CD8-positive, alpha-beta memory T cell (primary cell): ENCODE measurements at regions not wholly inside any gene's neighbourhood (a gene's known extent, or its start where the extent isn't known, plus 50 kb on each side); places are given as distances from the start of the nearest gene placed in this dataset.

Experiments
- CTCF ChIA-PET: fragments of 350-600 bp; sonication (Branson Sonifier 250); formaldehyde crosslinking; loops from one replicate; lab custom pipeline; 2021; ENCODE audit warnings: antibody characterized with exemption; lab: Charles Lee
- POLR2A ChIA-PET: fragments of 350-600 bp; sonication (Branson Sonifier 250); formaldehyde crosslinking; loops from one replicate; lab custom pipeline; 2021; ENCODE audit warnings: antibody characterized with exemption; lab: Charles Lee
- DNase-seq, 5 donors: peaks; one replicate each; pipeline versions ENCODE4 v3.0.0 to v3.0.0-alpha.2; 2020 to 2022; ENCODE audit warnings: mixed read lengths in 1 of 5
- H3K27ac ChIP-seq: one replicate; pipeline ENCODE4 v1.7.0; 2013; ENCODE audit warnings: low read depth, mild to moderate bottlenecking, low read length, moderate library complexity
- H3K27me3 ChIP-seq: 2 replicates; pipeline ENCODE4 v1.7.0; 2013; ENCODE audit warnings: low read length, mild to moderate bottlenecking; ENCODE audit not compliant: insufficient read depth, poor library complexity, severe bottlenecking
- H3K36me3 ChIP-seq: 2 replicates; pipeline ENCODE4 v1.7.0; 2013; ENCODE audit warnings: mild to moderate bottlenecking, low read length, moderate library complexity; ENCODE audit not compliant: insufficient read depth
- H3K4me1 ChIP-seq: 2 replicates; pipeline ENCODE4 v1.7.0; 2013; ENCODE audit warnings: mild to moderate bottlenecking, low read length, moderate library complexity; ENCODE audit not compliant: insufficient read depth
- H3K4me3 ChIP-seq: 2 replicates; pipeline ENCODE4 v1.7.0; 2013; ENCODE audit warnings: mild to moderate bottlenecking, low read length
- H3K9me3 ChIP-seq: 2 replicates; pipeline ENCODE4 v1.7.0; 2013; ENCODE audit warnings: mild to moderate bottlenecking, low read length
- H3K27ac Mint-ChIP-seq, 8 donors: one replicate each; pipeline ENCODE4 v1.8.0; 2020 to 2021; ENCODE audit warnings: mixed read lengths in 8 of 8, mild to moderate bottlenecking in 6 of 8, inconsistent platforms in 3 of 8, moderate library complexity in 3 of 8
- H3K27me3 Mint-ChIP-seq, 2 donors: one replicate each; pipeline ENCODE4 v1.8.0; 2020 to 2021; ENCODE audit warnings: mixed read lengths in 2 of 2, mild to moderate bottlenecking in 1 of 2, moderate library complexity in 1 of 2
- H3K36me3 Mint-ChIP-seq, 3 donors: one replicate each; pipeline ENCODE4 v1.8.0; 2020 to 2021; ENCODE audit warnings: mixed read lengths in 3 of 3, inconsistent platforms in 1 of 3, mild to moderate bottlenecking in 1 of 3
- H3K4me1 Mint-ChIP-seq, 3 donors: one replicate each; pipeline ENCODE4 v1.8.0; 2020 to 2021; ENCODE audit warnings: mixed read lengths in 3 of 3, inconsistent platforms in 1 of 3, mild to moderate bottlenecking in 1 of 3
- H3K4me3 Mint-ChIP-seq, 7 donors: one replicate each; pipeline ENCODE4 v1.8.0; 2020 to 2021; ENCODE audit warnings: mixed read lengths in 7 of 7, mild to moderate bottlenecking in 6 of 7, moderate library complexity in 4 of 7, inconsistent platforms in 2 of 7
- H3K9me3 Mint-ChIP-seq, 5 donors: one replicate each; pipeline ENCODE4 v1.8.0; 2020 to 2022; ENCODE audit warnings: mixed read lengths in 5 of 5, mild to moderate bottlenecking in 3 of 5, moderate library complexity in 2 of 5, inconsistent platforms in 1 of 5

DNA sequence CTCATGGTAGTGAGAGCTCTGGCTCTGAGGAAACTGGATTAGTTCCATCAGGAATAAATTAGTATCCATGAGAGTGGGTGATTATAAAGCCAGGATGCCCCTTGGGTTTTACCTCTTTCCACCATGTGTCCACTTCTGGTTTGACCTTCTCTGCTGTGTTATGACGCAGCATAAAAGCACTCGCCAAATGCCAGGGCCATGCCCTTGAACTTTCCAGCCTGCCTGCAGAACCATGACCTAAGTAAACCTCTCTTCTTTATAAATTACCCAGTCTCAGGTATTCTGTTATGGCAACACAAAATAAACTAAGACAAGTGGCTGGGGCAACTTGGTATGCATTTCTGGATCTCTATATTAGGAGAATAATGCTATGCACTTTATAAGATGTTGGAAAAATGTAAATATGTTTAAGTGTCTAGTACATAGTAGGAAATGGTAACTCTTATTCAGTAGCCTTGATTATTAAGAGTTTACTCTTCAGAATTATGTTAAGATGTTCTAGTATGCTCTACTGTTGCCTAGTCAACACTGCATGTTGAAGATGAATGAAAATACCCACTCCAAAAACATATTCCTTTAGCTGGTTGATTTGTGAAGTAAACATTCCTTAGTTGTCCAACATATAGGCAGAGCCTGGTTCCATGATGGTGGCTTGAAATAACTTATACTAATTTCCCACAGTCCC is 455.6 kb upstream of the TMPO start:
- no peak overlapping the region for H3K4me3 ChIP-seq
- Mint-ChIP-seq H3K4me1 (no peaks in the 10 kb centered on the region), H3K27ac (no peak overlapping the region), H3K36me3 (no peaks in the 10 kb centered on the region), H3K27me3 (peaks cover 0 to 4% of the 10 kb centered on the region in 2 donors), H3K9me3 (peaks cover 0 to 5% (median 0%) of the 10 kb centered on the region in 5 donors), H3K4me3 (no peak overlapping the region)
- ChIA-PET POLR2A (no interaction called here), CTCF (no interaction called here)
- DNase-seq = no peak
- no peaks in the 10 kb centered on the region for H3K9me3 ChIP-seq
- no peaks in the 10 kb centered on the region for H3K27me3 ChIP-seq
- H3K27ac ChIP-seq = no peak overlapping the region
- H3K4me1 ChIP-seq = no peaks in the 10 kb centered on the region
- H3K36me3 ChIP-seq = no peaks in the 10 kb centered on the region

DNA sequence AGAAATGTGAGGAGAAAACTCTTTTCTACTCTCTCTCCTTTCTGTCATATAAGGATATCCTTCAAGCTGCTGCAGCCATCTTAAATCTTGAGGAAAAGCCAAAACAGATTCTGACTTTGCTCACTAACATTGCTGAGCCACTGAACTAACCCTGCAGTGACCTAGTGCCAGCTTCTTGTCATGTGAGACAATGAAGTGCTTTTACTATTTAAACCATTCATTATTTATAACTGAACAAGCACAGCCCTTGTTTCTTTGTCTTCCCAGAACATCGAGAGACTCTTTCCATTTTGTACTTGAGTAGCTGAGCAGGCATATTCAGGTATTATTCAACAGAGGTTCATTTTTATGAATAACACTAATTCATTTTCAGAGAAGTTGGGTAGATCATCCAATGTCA is 455.0 kb upstream of the TMPO start:
- Mint-ChIP-seq H3K4me1 (no peaks in the 10 kb centered on the region), H3K36me3 (no peaks in the 10 kb centered on the region), H3K27me3 (peaks cover 0 to 4% of the 10 kb centered on the region in 2 donors), H3K27ac (no peak overlapping the region), H3K9me3 (peaks cover 0 to 4% (median 0%) of the 10 kb centered on the region in 5 donors), H3K4me3 (no peak overlapping the region)
- Histone ChIP-seq H3K36me3 (no peaks in the 10 kb centered on the region), H3K9me3 (no peaks in the 10 kb centered on the region), H3K27me3 (no peaks in the 10 kb centered on the region), H3K27ac (no peak overlapping the region), H3K4me3 (no peak overlapping the region), H3K4me1 (no peaks in the 10 kb centered on the region)
- ChIA-PET POLR2A (no interaction called here), CTCF (no interaction called here)
- no peak for DNase-seq

DNA sequence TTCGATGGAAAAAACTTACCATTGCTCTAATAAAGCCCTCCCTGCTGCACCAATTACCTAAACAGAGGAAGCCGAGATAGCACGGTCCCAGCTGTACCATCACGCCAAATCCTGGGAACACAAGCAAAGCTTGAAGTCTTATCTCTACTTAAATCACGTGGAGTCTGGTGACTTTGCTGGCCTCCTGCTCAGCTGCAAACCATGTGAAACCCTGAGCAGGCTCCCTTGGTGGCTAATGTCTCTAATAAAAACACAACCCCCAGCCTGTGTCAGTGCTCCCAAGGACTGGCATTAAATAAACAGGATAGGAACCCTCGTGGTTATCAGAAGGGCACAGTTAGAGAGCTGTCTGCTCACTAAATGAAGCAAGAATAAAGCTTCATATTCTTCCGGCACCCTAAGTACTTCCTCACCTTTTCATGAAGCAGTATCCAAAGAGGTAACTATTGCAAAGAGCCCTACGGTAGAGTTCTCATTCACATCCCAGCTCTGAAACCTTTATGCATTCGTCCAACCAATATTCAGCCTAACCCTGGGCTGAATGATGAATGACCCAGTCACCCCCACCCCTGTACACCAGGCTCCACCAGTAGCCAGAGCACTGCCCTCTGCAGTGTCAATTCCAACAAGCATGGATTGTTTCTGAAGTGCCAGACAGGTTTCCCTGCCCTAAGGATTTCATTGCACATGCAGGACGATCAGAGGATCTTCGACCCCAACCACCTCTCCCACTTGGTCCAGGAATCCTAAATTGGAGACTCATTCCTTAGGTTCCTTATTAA is 452.7 kb upstream of the TMPO start:
- H3K36me3 Mint-ChIP-seq = no peaks in the 10 kb centered on the region
- peaks cover 0 to 4% (median 0%) of the 10 kb centered on the region in 5 donors for H3K9me3 Mint-ChIP-seq
- H3K27ac Mint-ChIP-seq = no peak overlapping the region
- no peak overlapping the region for H3K4me3 ChIP-seq
- no peaks in the 10 kb centered on the region for H3K9me3 ChIP-seq
- no peaks in the 10 kb centered on the region for H3K36me3 ChIP-seq
- peaks cover 0 to 4% of the 10 kb centered on the region in 2 donors for H3K27me3 Mint-ChIP-seq
- no peak overlapping the region for H3K4me3 Mint-ChIP-seq
- no peak for DNase-seq
- no peaks in the 10 kb centered on the region for H3K27me3 ChIP-seq
- H3K27ac ChIP-seq = no peak overlapping the region
- H3K4me1 ChIP-seq = no peaks in the 10 kb centered on the region
- POLR2A ChIA-PET = no interaction called here
- H3K4me1 Mint-ChIP-seq = no peaks in the 10 kb centered on the region
- CTCF ChIA-PET = no interaction called here

DNA sequence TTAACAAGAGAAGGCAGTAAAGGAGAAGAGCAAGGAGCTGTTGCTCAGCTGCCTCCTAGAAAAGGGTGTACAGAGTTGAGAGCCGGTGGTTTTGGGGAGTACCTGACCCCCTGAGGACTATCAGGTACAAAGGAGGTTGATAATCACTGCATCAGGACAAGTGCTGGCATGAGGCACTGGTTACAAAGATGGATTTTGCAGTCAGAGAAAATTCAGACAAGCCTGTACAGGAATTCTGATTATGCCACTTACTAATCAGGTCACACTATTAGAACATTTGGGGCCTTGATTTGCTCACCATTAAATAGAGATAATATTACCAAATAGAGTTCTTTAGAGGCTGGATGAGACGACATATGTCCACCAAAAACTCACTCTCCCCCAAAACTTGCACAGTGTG is 450.9 kb upstream of the TMPO start:
- H3K4me3 Mint-ChIP-seq = no peak overlapping the region
- Histone ChIP-seq H3K27me3 (no peaks in the 10 kb centered on the region), H3K4me3 (no peak overlapping the region), H3K36me3 (no peaks in the 10 kb centered on the region), H3K27ac (no peak overlapping the region), H3K4me1 (no peaks in the 10 kb centered on the region), H3K9me3 (no peaks in the 10 kb centered on the region)
- no peaks in the 10 kb centered on the region for H3K4me1 Mint-ChIP-seq
- peaks cover 0 to 4% of the 10 kb centered on the region in 2 donors for H3K27me3 Mint-ChIP-seq
- DNase-seq = no peak
- peaks cover 0 to 4% (median 0%) of the 10 kb centered on the region in 5 donors for H3K9me3 Mint-ChIP-seq
- H3K27ac Mint-ChIP-seq = no peak overlapping the region
- ChIA-PET POLR2A (no interaction called here), CTCF (no interaction called here)
- H3K36me3 Mint-ChIP-seq = no peaks in the 10 kb centered on the region

DNA sequence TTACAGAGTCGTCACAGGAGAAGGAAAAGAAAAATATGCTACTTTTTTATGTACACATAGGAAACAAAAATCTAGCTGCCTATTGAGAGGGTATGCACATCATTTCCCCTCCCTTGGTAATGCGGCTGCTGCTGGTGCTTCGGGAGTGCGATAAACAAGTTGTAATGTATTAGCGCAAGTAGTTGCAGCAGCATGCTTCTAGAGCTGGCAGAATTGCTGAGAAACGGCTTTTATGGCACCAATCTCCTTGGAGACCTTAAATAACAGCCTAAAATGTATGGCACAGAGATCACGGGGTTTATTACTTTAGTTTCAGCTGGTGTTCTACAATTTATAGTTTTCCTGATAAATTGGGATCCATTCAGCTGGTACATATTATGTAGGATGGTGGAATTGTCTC is 447.6 kb upstream of the TMPO start:
- Mint-ChIP-seq H3K36me3 (no peaks in the 10 kb centered on the region), H3K27ac (no peak overlapping the region)
- CTCF ChIA-PET = no interaction called here

DNA sequence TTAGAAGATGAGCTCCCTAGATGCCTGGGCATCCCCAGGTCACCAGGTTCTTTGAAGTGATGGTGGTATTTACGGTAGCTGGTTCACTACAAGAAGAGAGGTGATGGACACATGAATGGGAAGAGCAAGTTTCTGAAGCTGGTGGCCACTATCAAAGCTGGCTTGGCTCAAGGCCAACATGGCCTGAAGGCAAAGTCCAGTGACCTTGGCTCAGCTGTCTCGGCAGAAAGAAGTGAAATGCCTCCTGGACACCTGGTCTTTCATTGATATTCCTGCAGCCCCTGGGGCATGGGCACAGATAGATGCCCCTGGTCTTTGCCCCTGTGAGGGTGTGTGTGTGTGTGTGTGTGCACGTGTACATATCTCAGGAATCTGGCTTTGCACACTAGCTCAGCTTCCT is 441.8 kb upstream of the TMPO start:
- H3K4me3 ChIP-seq = no peak overlapping the region
- Mint-ChIP-seq H3K4me1 (no peaks in the 10 kb centered on the region), H3K4me3 (no peak overlapping the region), H3K36me3 (no peaks in the 10 kb centered on the region), H3K27me3 (peaks cover 3 to 5% of the 10 kb centered on the region in 2 donors), H3K9me3 (no peaks in the 10 kb centered on the region), H3K27ac (no peak overlapping the region)
- no peaks in the 10 kb centered on the region for H3K27me3 ChIP-seq
- H3K4me1 ChIP-seq = no peaks in the 10 kb centered on the region
- no peaks in the 10 kb centered on the region for H3K9me3 ChIP-seq
- ChIA-PET POLR2A (no interaction called here), CTCF (interaction anchor here (1.3 kb wide), 1 partner anchor 19 kb away, joined by 3 read pairs; no protein-coding TSS in a partner anchor)
- H3K27ac ChIP-seq = no peak overlapping the region
- DNase-seq = no peak
- no peaks in the 10 kb centered on the region for H3K36me3 ChIP-seq

More for the DNA sequence above, 447.6 kb upstream of the TMPO start:
- Histone ChIP-seq H3K27ac (no peak overlapping the region), H3K4me3 (no peak overlapping the region), H3K27me3 (no peaks in the 10 kb centered on the region), H3K4me1 (no peaks in the 10 kb centered on the region), H3K36me3 (no peaks in the 10 kb centered on the region), H3K9me3 (no peaks in the 10 kb centered on the region)
- Mint-ChIP-seq H3K4me1 (no peaks in the 10 kb centered on the region), H3K4me3 (no peak overlapping the region), H3K27me3 (peaks cover 0 to 4% of the 10 kb centered on the region in 2 donors), H3K9me3 (peaks cover 0 to 4% (median 0%) of the 10 kb centered on the region in 5 donors)
- no peak for DNase-seq
- POLR2A ChIA-PET = no interaction called here

DNA sequence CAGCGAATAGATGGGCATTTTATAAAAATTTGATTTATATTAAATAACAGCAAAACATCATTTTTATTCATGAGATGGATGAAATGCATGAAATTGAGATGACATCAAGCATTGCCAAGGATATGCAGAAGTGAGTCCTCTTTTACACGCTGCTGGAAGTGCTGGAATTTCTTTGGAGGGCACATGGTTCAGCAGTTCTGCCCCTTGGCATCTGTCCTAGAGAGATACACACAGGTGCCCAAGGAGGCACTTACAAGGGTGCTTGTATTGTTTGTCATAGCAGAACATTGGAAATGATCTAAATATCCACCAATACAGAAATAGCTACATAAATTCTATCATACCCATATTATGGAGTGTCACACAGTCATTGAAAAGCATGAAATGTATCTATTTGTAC is 441.1 kb upstream of the TMPO start:
- ChIA-PET POLR2A (no interaction called here), CTCF (interaction anchor here (1.3 kb wide), 1 partner anchor 19 kb away, joined by 3 read pairs; no protein-coding TSS in a partner anchor)
- H3K4me3 Mint-ChIP-seq = no peak overlapping the region
- no peaks in the 10 kb centered on the region for H3K9me3 Mint-ChIP-seq
- no peak overlapping the region for H3K27ac Mint-ChIP-seq
- no peaks in the 10 kb centered on the region for H3K36me3 Mint-ChIP-seq
- Histone ChIP-seq H3K4me1 (no peaks in the 10 kb centered on the region), H3K36me3 (no peaks in the 10 kb centered on the region), H3K9me3 (no peaks in the 10 kb centered on the region), H3K27me3 (no peaks in the 10 kb centered on the region), H3K27ac (no peak overlapping the region), H3K4me3 (no peak overlapping the region)
- no peaks in the 10 kb centered on the region for H3K4me1 Mint-ChIP-seq
- no peak for DNase-seq
- peaks cover 3 to 5% of the 10 kb centered on the region in 2 donors for H3K27me3 Mint-ChIP-seq

DNA sequence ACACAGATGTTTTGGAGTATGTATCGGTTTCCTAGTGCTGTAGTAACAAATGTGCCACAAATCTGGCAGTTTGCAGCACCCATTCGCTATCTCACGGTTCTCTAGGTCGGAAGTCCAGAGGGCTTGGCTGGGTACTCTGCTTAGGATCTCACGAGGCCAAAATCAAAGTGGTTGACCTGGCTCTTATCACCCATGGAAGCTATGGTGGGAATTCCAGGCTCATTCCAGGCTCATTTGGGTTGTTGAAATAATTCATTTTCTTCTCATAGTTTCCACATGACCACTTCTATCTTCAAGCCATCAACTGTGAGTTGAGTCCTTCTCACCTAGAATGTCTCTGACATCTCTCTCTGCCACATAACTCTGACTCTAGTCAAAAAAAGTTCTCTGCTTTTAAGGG is 431.0 kb upstream of the TMPO start:
- no peaks in the 10 kb centered on the region for H3K4me1 ChIP-seq
- no peaks in the 10 kb centered on the region for H3K36me3 Mint-ChIP-seq
- H3K4me3 ChIP-seq = no peak overlapping the region
- peaks cover 0 to 9% (median 0%) of the 10 kb centered on the region in 5 donors for H3K9me3 Mint-ChIP-seq
- no peaks in the 10 kb centered on the region for H3K4me1 Mint-ChIP-seq
- no peak overlapping the region for H3K4me3 Mint-ChIP-seq
- POLR2A ChIA-PET = no interaction called here
- DNase-seq = no peak
- CTCF ChIA-PET = no interaction called here
- no peak overlapping the region for H3K27ac ChIP-seq
- no peaks in the 10 kb centered on the region for H3K27me3 Mint-ChIP-seq
- no peak overlapping the region for H3K27ac Mint-ChIP-seq
- no peaks in the 10 kb centered on the region for H3K36me3 ChIP-seq
- no peaks in the 10 kb centered on the region for H3K9me3 ChIP-seq
- H3K27me3 ChIP-seq = no peaks in the 10 kb centered on the region
